H1 (cell line): ENCODE measurements at regions not wholly inside any gene's neighbourhood (a gene's known extent, or its start where the extent isn't known, plus 50 kb on each side); places are given as distances from the start of the nearest gene placed in this dataset.

Source experiments
- CTCF ChIA-PET: fragments of 300-600 bp; sonication (Branson Sonifier 250); formaldehyde crosslinking; loops from one replicate; lab custom pipeline; 2021; ENCODE audit not compliant: partially characterized antibody; lab: Charles Lee
- POLR2A ChIA-PET: fragments of 300-600 bp; sonication (Branson Sonifier 250); formaldehyde crosslinking; loops from one replicate; lab custom pipeline; 2021; ENCODE audit warnings: inconsistent platforms; ENCODE audit not compliant: partially characterized antibody; lab: Charles Lee
- DNase-seq, 2 experiments: peaks; one replicate each; pipeline versions ENCODE4 v3.0.0 to v3.0.0-alpha.2; 2010 to 2022; ENCODE audit warnings: low spot score in 2 of 2, low read depth in 1 of 2, mixed read lengths in 1 of 2
- FAIRE-seq: peaks from 2 replicates; lab custom pipeline; 2011; peaks lifted over from hg19 to GRCh38; lab: Jason Lieb, UNC
- H2AFZ ChIP-seq: 2 replicates; pipeline ENCODE4 v1.8.1; 2012; ENCODE audit warnings: low read length, inconsistent platforms
- H2AK5ac ChIP-seq: 2 replicates; pipeline ENCODE4 v1.6.1; 2013; ENCODE audit warnings: low read depth, low read length
- H2BK120ac ChIP-seq: replicated peaks from 2 replicates; pipeline ENCODE3; 2013; ENCODE audit warnings: low read depth, low read length, inconsistent platforms
- H2BK12ac ChIP-seq: 2 replicates; pipeline ENCODE4 v1.6.1; 2013; ENCODE audit warnings: low read depth, low read length
- H2BK15ac ChIP-seq: 2 replicates; pipeline ENCODE4 v1.6.1; 2013; ENCODE audit warnings: low read length
- H2BK20ac ChIP-seq: 2 replicates; pipeline ENCODE4 v1.6.1; 2013; ENCODE audit warnings: low read length
- H2BK5ac ChIP-seq: 2 replicates; pipeline ENCODE4 v1.6.1; 2013; ENCODE audit warnings: low read depth, low read length
- H3K14ac ChIP-seq: 2 replicates; pipeline ENCODE4 v1.6.1; 2013; ENCODE audit warnings: inconsistent platforms; ENCODE audit not compliant: insufficient read length
- H3K18ac ChIP-seq: 2 replicates; pipeline ENCODE4 v1.6.1; 2013; ENCODE audit warnings: low read length; ENCODE audit errors: extremely low read depth
- H3K23ac ChIP-seq: 2 replicates; pipeline ENCODE4 v1.6.1; 2013; ENCODE audit warnings: inconsistent platforms; ENCODE audit not compliant: insufficient read length
- H3K23me2 ChIP-seq: 2 replicates; pipeline ENCODE4 v1.6.1; 2013; ENCODE audit warnings: low read depth, low read length
- H3K27ac ChIP-seq: 2 replicates; pipeline ENCODE4 v1.6.1; 2011; ENCODE audit warnings: low read depth, low read length, inconsistent platforms
- H3K27me3 ChIP-seq, 4 experiments: replicated peaks in 1 of 4; 1 replicate in 1 of 4; 2 replicates in 3 of 4; pipeline versions ENCODE4 v1.6.1 to v1.8.1; 2011 to 2013; ENCODE audit warnings: low read length in 3 of 4, mild to moderate bottlenecking in 3 of 4, inconsistent platforms in 2 of 4, mixed read lengths in 2 of 4, moderate library complexity in 1 of 4; ENCODE audit not compliant: control insufficient read depth in 3 of 4, insufficient read depth in 3 of 4; ENCODE audit errors: extremely low read depth in 1 of 4
- H3K36me3 ChIP-seq, 4 experiments: 2 replicates each; pipeline versions ENCODE4 v1.6.1 to v1.8.1; 2011 to 2013; ENCODE audit warnings: mild to moderate bottlenecking in 4 of 4, low read length in 3 of 4, moderate library complexity in 2 of 4, control low read depth in 1 of 4, inconsistent platforms in 1 of 4; ENCODE audit not compliant: insufficient read depth in 4 of 4, control insufficient read depth in 2 of 4
- H3K4ac ChIP-seq: replicated peaks from 2 replicates; pipeline ENCODE3; 2013; ENCODE audit warnings: low read length, low read depth, mixed read lengths, inconsistent platforms; ENCODE audit not compliant: insufficient read length
- H3K4me1 ChIP-seq, 4 experiments: replicated peaks in 1 of 4; 1 replicate in 1 of 4; 2 replicates in 3 of 4; pipeline versions ENCODE4 v1.6.1 to v1.8.1; 2011 to 2013; ENCODE audit warnings: low read length in 3 of 4, inconsistent platforms in 2 of 4, mixed read lengths in 1 of 4; ENCODE audit not compliant: insufficient read depth in 4 of 4, control insufficient read depth in 3 of 4
- H3K4me2 ChIP-seq, 2 experiments: 2 replicates each; pipeline versions ENCODE4 v1.6.1 to v1.8.1; 2011 to 2013; ENCODE audit warnings: low read depth in 2 of 2, low read length in 2 of 2, control low read depth in 1 of 2, inconsistent platforms in 1 of 2, mild to moderate bottlenecking in 1 of 2; ENCODE audit not compliant: insufficient read depth in 1 of 2
- H3K4me3 ChIP-seq, 4 experiments: fragments of 200-600, 300-600 bp in 1 of 4; sonication (generic), shearing (Covaris generic), sonication (Bioruptor Twin) in 1 of 4; 2 replicates each; pipeline versions ENCODE4 v1.5.1 to v1.8.1; 2011 to 2016; ENCODE audit warnings: low read length in 4 of 4, low read depth in 3 of 4, control low read depth in 2 of 4, inconsistent platforms in 2 of 4, mild to moderate bottlenecking in 2 of 4, mixed read lengths in 1 of 4, moderate library complexity in 1 of 4; ENCODE audit not compliant: insufficient read depth in 2 of 4; ENCODE audit errors: extremely low read depth in 1 of 4
- H3K56ac ChIP-seq: replicated peaks from 2 replicates; pipeline ENCODE3; 2013; ENCODE audit warnings: low read depth, mild to moderate bottlenecking, mixed read lengths, low read length, inconsistent platforms; ENCODE audit not compliant: insufficient read length
- H3K79me1 ChIP-seq: 2 replicates; pipeline ENCODE4 v1.6.1; 2013; ENCODE audit warnings: low read depth, low read length, control low read depth
- H3K79me2 ChIP-seq, 2 experiments: 2 replicates each; pipeline versions ENCODE4 v1.6.1 to v1.8.1; 2012 to 2013; ENCODE audit warnings: low read length in 2 of 2, mild to moderate bottlenecking in 2 of 2, inconsistent platforms in 1 of 2; ENCODE audit not compliant: insufficient read depth in 2 of 2, control insufficient read depth in 1 of 2
- H3K9ac ChIP-seq, 4 experiments: replicated peaks in 1 of 4; 1 replicate in 1 of 4; 2 replicates in 3 of 4; pipeline versions ENCODE4 v1.6.1 to v1.8.1; 2011 to 2013; ENCODE audit warnings: low read depth in 3 of 4, low read length in 3 of 4, control low read depth in 2 of 4, mild to moderate bottlenecking in 2 of 4, moderate library complexity in 2 of 4, inconsistent platforms in 1 of 4; ENCODE audit errors: extremely low read depth in 1 of 4
- H3K9me3 ChIP-seq, 2 experiments: 2 replicates each; pipeline versions ENCODE4 v1.6.1 to v1.8.1; 2012 to 2013; ENCODE audit warnings: mild to moderate bottlenecking in 2 of 2, moderate library complexity in 2 of 2, control low read depth in 1 of 2, inconsistent platforms in 1 of 2, low read depth in 1 of 2, low read length in 1 of 2, mixed read lengths in 1 of 2; ENCODE audit not compliant: insufficient read depth in 2 of 2
- H4K20me1 ChIP-seq, 2 experiments: replicated peaks in 1 of 2; 2 replicates each; pipeline versions ENCODE3 to v1.8.1; 2011 to 2013; ENCODE audit warnings: inconsistent platforms in 2 of 2, low read length in 2 of 2, mild to moderate bottlenecking in 1 of 2; ENCODE audit not compliant: insufficient read depth in 2 of 2, control insufficient read depth in 1 of 2
- H4K5ac ChIP-seq: 2 replicates; pipeline ENCODE4 v1.6.1; 2013; ENCODE audit warnings: low read length, low read depth, mixed read lengths, inconsistent platforms; ENCODE audit not compliant: insufficient read length
- H4K8ac ChIP-seq: 2 replicates; pipeline ENCODE4 v1.8.0; 2013; ENCODE audit warnings: mild to moderate bottlenecking, moderate library complexity, low read length, inconsistent platforms; ENCODE audit not compliant: insufficient read depth; ENCODE audit errors: extremely low read depth
- H4K91ac ChIP-seq: replicated peaks from 2 replicates; pipeline ENCODE3; 2013; ENCODE audit warnings: low read length, mixed read lengths, inconsistent platforms; ENCODE audit not compliant: insufficient read length
- WGBS, 2 experiments: shearing (Covaris generic) in 1 of 2; methylation state at CpG; one replicate each; pipeline versions ENCODE4 v1.1.6 to v1.1.7; 2013 to 2015; ENCODE audit warnings: low lambda C conversion rate in 2 of 2, mixed read lengths in 2 of 2, inconsistent platforms in 1 of 2, low coverage in 1 of 2, missing lambda C conversion rate in 1 of 2; ENCODE audit not compliant: insufficient replicate concordance in 2 of 2, insufficient coverage in 1 of 2, insufficient read length in 1 of 2; ENCODE audit errors: extremely low coverage in 1 of 2, missing lambda C conversion rate in 1 of 2; 5-methylcytosine and 5-hydroxymethylcytosine counted together

- Histone ChIP-seq H4K91ac (no peak overlapping the region), H3K27ac (no peak overlapping the region), H3K14ac (no peak overlapping the region), H3K56ac (no peak overlapping the region), H3K23ac (no peak overlapping the region), H2AFZ (no peak overlapping the region), H2BK120ac (no peak overlapping the region), H2BK20ac (no peak overlapping the region), H3K36me3 (no peaks in the 10 kb centered on the region; a peak in 1 of 8 replicates), H3K4me2 (no peak overlapping the region), H3K9me3 (peaks cover 22 to 37% of the 10 kb centered on the region in 2 experiments; a peak in 3 of 4 replicates), H3K18ac (no peak overlapping the region), H3K4ac (no peak overlapping the region), H2BK12ac (no peak overlapping the region), H4K8ac (no peak overlapping the region), H3K4me3 (no peak overlapping the region), H3K27me3 (no peaks in the 10 kb centered on the region), H3K4me1 (no peaks in the 10 kb centered on the region), H3K9ac (no peak overlapping the region), H3K23me2 (no peaks in the 10 kb centered on the region), H4K20me1 (no peaks in the 10 kb centered on the region), H2AK5ac (no peak overlapping the region), H2BK5ac (no peak overlapping the region), H3K79me1 (no peaks in the 10 kb centered on the region), H4K5ac (no peak overlapping the region), H2BK15ac (no peak overlapping the region), H3K79me2 (no peaks in the 10 kb centered on the region)
- DNase-seq (no peak), FAIRE-seq (no peak)
- WGBS, 2 experiments: 84% methylated on average over 7 of the region's 7 CpGs; no CpG with 5 or more reads in 1 of the 2 experiments
- CTCF ChIA-PET: interaction anchor here (0.7 to 1.4 kb wide), 4 partner anchors 16 to 70 kb away, joined by 3 to 5 read pairs (median 4); no protein-coding TSS in a partner anchor
- POLR2A ChIA-PET: interaction anchor here (1.0 kb wide), 1 partner anchor 11 kb away, joined by 3 read pairs; no protein-coding TSS in a partner anchor
Observed at GRCh38 chr17:17425005-17425404, 51.8 kb upstream of the MED9 start.
